Activated CD4-positive, alpha-beta T cell treated with anti-CD3 and anti-CD28 coated beads for 36 hours (primary cell): ENCODE measurements at regions not wholly inside any gene's neighbourhood (a gene's known extent, or its start where the extent isn't known, plus 50 kb on each side); places are given as distances from the start of the nearest gene placed in this dataset.
A peak's percentile ranks its signal among the peaks of the same experiment; 100 is the strongest.

Experiments used
- ATAC-seq: fragments of 200-7000 bp; cut with Tn5 transposase; one replicate; pipeline ENCODE4 v1.10.0; 2021; ENCODE audit warnings: mild to moderate bottlenecking, moderate library complexity
- CTCF ChIA-PET: fragments of 350-600 bp; sonication (Branson Sonifier 250); formaldehyde crosslinking; loops from one replicate; lab custom pipeline; 2021; ENCODE audit warnings: antibody characterized with exemption; lab: Charles Lee
- POLR2A ChIA-PET: fragments of 350-600 bp; sonication (Branson Sonifier 250); formaldehyde crosslinking; loops from one replicate; lab custom pipeline; 2021; ENCODE audit warnings: antibody characterized with exemption, inconsistent platforms; lab: Charles Lee
- DNase-seq: peaks from one replicate; pipeline ENCODE4 v3.0.0-alpha.2; 2020
- H3K27ac Mint-ChIP-seq: one replicate; pipeline ENCODE4 v1.8.0; 2021; ENCODE audit warnings: mixed read lengths
- H3K27me3 Mint-ChIP-seq: one replicate; pipeline ENCODE4 v1.8.0; 2021; ENCODE audit warnings: mixed read lengths
- H3K36me3 Mint-ChIP-seq: one replicate; pipeline ENCODE4 v1.8.0; 2021; ENCODE audit warnings: low read depth, mixed read lengths
- H3K4me1 Mint-ChIP-seq: one replicate; pipeline ENCODE4 v1.8.0; 2021; ENCODE audit warnings: mixed read lengths
- H3K4me3 Mint-ChIP-seq: one replicate; pipeline ENCODE4 v1.8.0; 2021; ENCODE audit warnings: mild to moderate bottlenecking, moderate library complexity, mixed read lengths
- H3K9me3 Mint-ChIP-seq: one replicate; pipeline ENCODE4 v1.8.0; 2021; ENCODE audit warnings: low read depth, mixed read lengths
- intact Hi-C, 2 experiments: fragments of 100-400 bp; cut with DNase I in 1 of 2; cut with micrococcal nuclease in 1 of 2; formaldehyde crosslinking; loops; one replicate each; pipeline versions ENCODE4 v1.14.2 to v1.15.1; 2022 to 2024; cut with DNase I, micrococcal nuclease

- intact Hi-C loops: loop anchor here (5.0 kb wide), 3 partner anchors 152 to 407 kb away; partner anchors contain the start of gene BTG1 (in 1 of the 2)
- Mint-ChIP-seq H3K27me3 (no peaks in the 10 kb centered on the region), H3K9me3 (peaks cover 9% of the 10 kb centered on the region), H3K36me3 (peaks cover 10% of the 10 kb centered on the region), H3K27ac (no peak overlapping the region), H3K4me1 (peaks cover 32% of the 10 kb centered on the region), H3K4me3 (no peak overlapping the region)
- ATAC-seq (no peak), DNase-seq (no peak)
- CTCF ChIA-PET: no interaction called here
- POLR2A ChIA-PET: no interaction called here
These were observed 148.4 kb upstream of the PLEKHG7 start for GRCh38 chr12:92554158-92555073.

DNA sequence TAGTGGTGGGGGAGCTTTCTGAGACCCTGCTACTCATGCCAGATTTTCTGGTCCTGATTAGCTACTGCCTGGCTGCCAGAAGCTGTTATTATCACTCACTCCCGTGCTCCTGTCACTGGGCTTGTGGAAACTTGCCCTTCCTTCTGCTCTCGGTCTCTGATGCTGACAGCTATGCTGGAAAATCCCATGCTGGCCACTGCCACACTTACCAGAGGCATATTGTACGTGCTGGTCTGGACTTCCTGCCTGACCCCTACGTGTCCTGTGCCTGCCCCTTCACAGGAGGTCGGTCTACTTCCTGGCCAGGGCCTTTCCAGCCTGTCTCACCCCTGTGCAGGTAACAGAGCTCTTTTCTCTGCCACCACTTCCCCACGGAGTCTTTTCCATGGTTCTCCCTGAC lies 149.4 kb upstream of the PLEKHG7 start:
- ATAC-seq: no peak
- peaks cover 13% of the 10 kb centered on the region for H3K9me3 Mint-ChIP-seq
- CTCF ChIA-PET: interaction anchor here (0.7 kb wide), 1 partner anchor 556 kb away, joined by 3 read pairs; no protein-coding TSS in a partner anchor
- POLR2A ChIA-PET: interaction anchor here (0.6 kb wide), 1 partner anchor 26 kb away, joined by 5 read pairs; no protein-coding TSS in a partner anchor
- H3K4me3 Mint-ChIP-seq: no peak overlapping the region
- peaks cover 28% of the 10 kb centered on the region for H3K4me1 Mint-ChIP-seq
- H3K27me3 Mint-ChIP-seq: no peaks in the 10 kb centered on the region
- DNase-seq: no peak
- no peak overlapping the region for H3K27ac Mint-ChIP-seq
- intact Hi-C loops: loop anchor here in 1 of 2 experiments (5.0 kb wide), 2 partner anchors 151 to 346 kb away; no protein-coding TSS in a partner anchor
- H3K36me3 Mint-ChIP-seq: peaks cover 12% of the 10 kb centered on the region

GRCh38 chr12:92552412-92553108 lies 150.2 kb upstream of the PLEKHG7 start:
- Mint-ChIP-seq H3K4me3 (no peak overlapping the region), H3K27me3 (no peaks in the 10 kb centered on the region), H3K27ac (no peak overlapping the region), H3K36me3 (peaks cover 12% of the 10 kb centered on the region), H3K9me3 (peaks cover 13% of the 10 kb centered on the region), H3K4me1 (peaks cover 22% of the 10 kb centered on the region)
- CTCF ChIA-PET: interaction anchor here (0.7 to 1.0 kb wide), 2 partner anchors 14 to 69 kb away, joined by 3 to 4 read pairs; no protein-coding TSS in a partner anchor
- POLR2A ChIA-PET: interaction anchor here (0.9 to 1.5 kb wide), 4 partner anchors 47 to 676 kb away, joined by 3 to 5 read pairs (median 4); partner anchors contain the start of gene BTG1
- no peak for DNase-seq
- intact Hi-C loops: loop anchor here (1.0 to 5.0 kb wide), 5 partner anchors 13 to 345 kb away; no protein-coding TSS in a partner anchor
- ATAC-seq: no peak

DNA sequence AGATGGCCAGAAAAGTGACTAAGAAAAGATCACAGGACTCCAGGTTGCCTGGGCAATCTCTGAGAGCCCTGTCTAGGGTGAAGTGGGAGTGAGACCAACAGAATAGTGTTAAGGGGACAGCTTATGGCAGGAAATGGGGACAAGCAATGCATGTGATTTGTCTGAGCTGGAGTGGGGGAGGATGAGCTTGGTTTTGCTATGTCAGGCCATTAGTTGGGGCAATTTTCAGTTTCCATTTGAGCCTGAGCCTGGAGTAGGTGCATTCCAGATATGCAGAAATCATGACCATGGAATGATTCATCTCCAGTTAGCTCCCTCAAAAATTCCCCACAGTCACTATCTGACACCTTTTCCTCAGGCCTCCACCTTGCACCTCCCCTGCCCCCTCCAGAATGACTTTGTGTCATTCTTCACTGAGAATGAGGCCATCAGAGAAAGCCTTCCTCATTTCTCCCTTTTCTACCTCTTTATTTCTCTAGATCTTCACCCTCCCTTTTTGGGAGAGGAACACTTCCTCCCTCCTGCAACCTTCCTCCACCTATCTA lies 150.9 kb upstream of the PLEKHG7 start:
- POLR2A ChIA-PET: interaction anchor here (0.9 to 1.5 kb wide), 4 partner anchors 46 to 675 kb away, joined by 3 to 5 read pairs (median 4); partner anchors contain the start of gene BTG1
- H3K36me3 Mint-ChIP-seq: peaks cover 8% of the 10 kb centered on the region
- ATAC-seq: peak; percentile 82
- no peak overlapping the region for H3K27ac Mint-ChIP-seq
- H3K27me3 Mint-ChIP-seq: no peaks in the 10 kb centered on the region
- peak; percentile 75 for DNase-seq
- intact Hi-C loops: loop anchor here (1.0 to 5.0 kb wide), 5 partner anchors 13 to 345 kb away; no protein-coding TSS in a partner anchor
- H3K4me3 Mint-ChIP-seq: no peak overlapping the region
- peaks cover 16% of the 10 kb centered on the region for H3K4me1 Mint-ChIP-seq
- CTCF ChIA-PET: interaction anchor here (0.6 to 1.0 kb wide), 3 partner anchors 15 to 68 kb away, joined by 3 to 4 read pairs (median 4); no protein-coding TSS in a partner anchor
- peaks cover 10% of the 10 kb centered on the region for H3K9me3 Mint-ChIP-seq

DNA sequence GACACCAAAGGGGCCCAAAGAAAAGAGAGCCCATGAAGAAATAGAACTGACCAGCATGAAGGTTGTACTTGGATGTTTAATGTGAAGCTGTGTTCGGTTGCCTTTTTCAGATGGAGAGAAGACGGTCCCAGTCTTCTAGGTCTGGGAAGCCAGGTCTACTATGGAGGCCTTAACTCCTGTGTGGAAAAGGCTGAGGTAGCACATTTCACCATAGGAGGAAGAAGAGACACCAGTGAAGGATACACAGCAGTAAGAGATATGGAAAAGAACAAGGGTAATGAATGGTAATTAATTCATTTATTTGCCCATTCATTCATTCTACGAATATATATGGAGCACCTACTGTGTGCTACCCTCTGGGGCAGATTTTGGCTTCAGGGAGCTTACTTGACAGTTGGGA lies 151.6 kb upstream of the PLEKHG7 start:
- ATAC-seq (no peak), DNase-seq (no peak)
- H3K27ac Mint-ChIP-seq: no peak overlapping the region
- POLR2A ChIA-PET: interaction anchor here (1.0 to 1.5 kb wide), 3 partner anchors 45 to 674 kb away, joined by 3 to 5 read pairs (median 3); no protein-coding TSS in a partner anchor
- H3K4me3 Mint-ChIP-seq: no peak overlapping the region
- peaks cover 9% of the 10 kb centered on the region for H3K4me1 Mint-ChIP-seq
- intact Hi-C loops: loop anchor here (1.0 to 5.0 kb wide), 3 partner anchors 12 to 344 kb away; no protein-coding TSS in a partner anchor
- no peaks in the 10 kb centered on the region for H3K27me3 Mint-ChIP-seq
- peaks cover 8% of the 10 kb centered on the region for H3K36me3 Mint-ChIP-seq
- H3K9me3 Mint-ChIP-seq: peaks cover 8% of the 10 kb centered on the region
- CTCF ChIA-PET: interaction anchor here (0.6 to 1.0 kb wide), 2 partner anchors 15 to 48 kb away, joined by 4 read pairs; no protein-coding TSS in a partner anchor

- no peak overlapping the region for H3K4me3 Mint-ChIP-seq
- no peaks in the 10 kb centered on the region for H3K27me3 Mint-ChIP-seq
- peaks cover 4% of the 10 kb centered on the region for H3K4me1 Mint-ChIP-seq
- POLR2A ChIA-PET: interaction anchor here (0.5 kb wide), 1 partner anchor 208 kb away, joined by 3 read pairs; no protein-coding TSS in a partner anchor
- no peak overlapping the region for H3K27ac Mint-ChIP-seq
- no peak for DNase-seq
- peaks cover 8% of the 10 kb centered on the region for H3K36me3 Mint-ChIP-seq
- no peak for ATAC-seq
- CTCF ChIA-PET: interaction anchor here (1.3 kb wide), 1 partner anchor 48 kb away, joined by 6 read pairs; no protein-coding TSS in a partner anchor
- intact Hi-C loops: loop anchor here (1.0 to 5.0 kb wide), 3 partner anchors 11 to 343 kb away; no protein-coding TSS in a partner anchor
- peaks cover 8% of the 10 kb centered on the region for H3K9me3 Mint-ChIP-seq
These were observed 152.1 kb upstream of the PLEKHG7 start for GRCh38 chr12:92550661-92551060.

- peaks cover 8% of the 10 kb centered on the region for H3K9me3 Mint-ChIP-seq
- peaks cover 4% of the 10 kb centered on the region for H3K4me1 Mint-ChIP-seq
- H3K4me3 Mint-ChIP-seq: no peak overlapping the region
- DNase-seq (no peak), ATAC-seq (no peak)
- CTCF ChIA-PET: interaction anchor here (1.3 kb wide), 1 partner anchor 47 kb away, joined by 6 read pairs; no protein-coding TSS in a partner anchor
- intact Hi-C loops: loop anchor here in 1 of 2 experiments (5.0 kb wide), 2 partner anchors 148 to 343 kb away; no protein-coding TSS in a partner anchor
- peaks cover 6% of the 10 kb centered on the region for H3K36me3 Mint-ChIP-seq
- POLR2A ChIA-PET: interaction anchor here (0.5 kb wide), 1 partner anchor 207 kb away, joined by 3 read pairs; no protein-coding TSS in a partner anchor
- H3K27me3 Mint-ChIP-seq: no peaks in the 10 kb centered on the region
- no peak overlapping the region for H3K27ac Mint-ChIP-seq
These were observed 152.5 kb upstream of the PLEKHG7 start for GRCh38 chr12:92550254-92550653.

GRCh38 chr12:92549516-92549915 lies 153.3 kb upstream of the PLEKHG7 start:
- no peak for DNase-seq
- ATAC-seq: no peak
- Mint-ChIP-seq H3K9me3 (peaks cover 8% of the 10 kb centered on the region), H3K4me3 (no peak overlapping the region), H3K27ac (peak overlapping the region; percentile 43), H3K4me1 (peaks cover 6% of the 10 kb centered on the region), H3K36me3 (peaks cover 2% of the 10 kb centered on the region), H3K27me3 (no peaks in the 10 kb centered on the region)
- ChIA-PET POLR2A (interaction anchor here (0.6 kb wide), 1 partner anchor 44 kb away, joined by 4 read pairs; no protein-coding TSS in a partner anchor), CTCF (interaction anchor here (1.3 kb wide), 1 partner anchor 46 kb away, joined by 6 read pairs; no protein-coding TSS in a partner anchor)
- intact Hi-C loops: no loop called here

DNA sequence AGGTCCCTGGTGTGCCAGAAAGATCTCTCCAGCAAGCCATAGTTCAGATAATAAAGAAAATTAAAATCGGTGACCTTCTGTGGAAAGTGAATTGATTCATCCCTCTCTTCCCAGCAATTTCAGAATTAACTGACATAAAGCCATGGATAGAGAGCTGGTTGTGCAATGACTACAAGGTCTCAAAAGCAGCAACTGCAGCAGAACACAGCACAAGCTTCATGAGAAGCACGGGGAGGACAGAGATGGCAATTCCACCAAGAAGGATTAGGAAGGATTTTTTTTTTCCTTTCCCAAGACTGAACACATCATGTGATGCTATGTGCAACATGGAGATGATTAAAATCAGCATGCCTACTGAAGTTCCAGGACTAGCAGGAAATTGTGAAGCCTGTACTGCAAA lies 154.9 kb upstream of the PLEKHG7 start:
- peaks cover 19% of the 10 kb centered on the region for H3K4me1 Mint-ChIP-seq
- ChIA-PET POLR2A (no interaction called here), CTCF (interaction anchor here (0.6 kb wide), 1 partner anchor 931 kb away, joined by 3 read pairs; no protein-coding TSS in a partner anchor)
- peaks cover 2% of the 10 kb centered on the region for H3K36me3 Mint-ChIP-seq
- no peaks in the 10 kb centered on the region for H3K27me3 Mint-ChIP-seq
- no peak overlapping the region for H3K27ac Mint-ChIP-seq
- H3K9me3 Mint-ChIP-seq: peaks cover 8% of the 10 kb centered on the region
- intact Hi-C loops: no loop called here
- ATAC-seq (no peak), DNase-seq (no peak)
- no peak overlapping the region for H3K4me3 Mint-ChIP-seq

DNA sequence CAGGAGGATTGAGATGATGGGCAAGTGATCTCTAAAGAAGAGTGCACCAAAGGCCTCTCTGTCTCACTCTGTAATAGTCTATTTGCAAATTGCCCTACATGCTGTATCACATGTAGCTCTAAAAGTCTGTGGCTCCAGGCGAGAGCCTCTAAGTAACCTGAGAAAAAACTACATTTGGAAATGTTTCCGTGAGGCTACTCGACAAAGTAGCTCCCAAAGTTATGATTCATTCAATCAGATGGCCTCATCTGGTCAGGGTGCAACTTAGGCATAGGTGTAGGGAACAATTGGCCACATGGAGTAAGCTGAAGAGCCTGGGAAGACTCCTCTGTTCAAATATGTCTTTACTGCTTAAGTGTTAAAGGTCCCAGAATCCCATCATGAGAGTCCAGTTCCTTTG lies 155.4 kb upstream of the PLEKHG7 start:
- no peak overlapping the region for H3K27ac Mint-ChIP-seq
- peaks cover 2% of the 10 kb centered on the region for H3K36me3 Mint-ChIP-seq
- ChIA-PET POLR2A (no interaction called here), CTCF (interaction anchor here (0.6 to 0.7 kb wide), 2 partner anchors 167 to 932 kb away, joined by 3 read pairs; no protein-coding TSS in a partner anchor)
- no peak overlapping the region for H3K4me3 Mint-ChIP-seq
- no peaks in the 10 kb centered on the region for H3K27me3 Mint-ChIP-seq
- no peak for ATAC-seq
- H3K9me3 Mint-ChIP-seq: peaks cover 8% of the 10 kb centered on the region
- no peak for DNase-seq
- peaks cover 19% of the 10 kb centered on the region for H3K4me1 Mint-ChIP-seq
- intact Hi-C loops: no loop called here
